ENCODE measurements at regions not wholly inside any gene's neighbourhood (a gene's known extent, or its start where the extent isn't known, plus 50 kb on each side); places are given as distances from the start of the nearest gene placed in this dataset.
"Not testable (repeated sequence)": the region's sequence is repeated elsewhere in the genome, so short reads cannot be mapped to it uniquely, and the experiment has no call there.

DNA sequence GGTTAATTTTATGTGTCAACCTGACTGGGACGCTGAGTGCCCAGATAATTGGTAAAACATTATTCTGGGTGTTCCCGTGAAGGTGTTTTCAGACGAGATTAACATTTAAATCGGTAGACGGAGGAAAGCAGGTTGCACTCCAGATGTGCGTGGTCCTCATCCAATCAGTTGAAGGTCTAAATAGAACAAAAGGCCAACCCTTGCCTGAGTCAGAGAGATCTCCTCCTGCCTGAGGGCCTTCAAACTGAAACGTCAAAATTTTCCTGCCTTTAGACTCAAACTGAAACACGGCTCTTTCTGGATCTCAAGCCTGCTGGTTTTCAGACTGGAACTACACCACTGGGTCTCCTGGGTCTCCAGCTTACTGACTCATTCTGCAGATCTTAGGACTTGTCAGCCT is 70.9 kb downstream of the NPIPA5 start:
- in situ Hi-C loops (cut with MboI; ENCODE audit: low pct_unique_long_range_greater_than_20kb, low sequenced_read_pairs, unreplicated experiment); DNase-seq (ENCODE audit: low spot score): not testable (repeated sequence)

DNA sequence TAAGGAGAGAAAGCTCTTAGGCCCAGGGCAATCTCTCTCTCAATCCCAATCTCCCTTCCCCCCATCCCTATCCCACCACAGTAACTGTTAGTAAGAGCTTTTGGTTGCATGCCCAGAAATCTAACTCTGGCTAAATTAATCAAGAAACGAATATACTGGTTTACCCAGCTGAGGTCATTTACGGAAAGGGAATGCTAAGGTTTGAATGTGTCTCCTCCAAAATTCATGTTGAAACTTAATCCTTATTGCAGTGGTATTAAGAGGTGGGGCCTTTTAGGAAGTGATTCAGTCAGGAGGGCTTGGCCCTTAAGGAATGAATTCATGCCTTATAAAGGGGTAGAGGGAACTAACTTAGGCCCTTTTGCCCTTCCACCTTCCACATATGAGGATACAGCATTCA is 72.2 kb downstream of the NPIPA5 start:
- DNase-seq (ENCODE audit: low spot score); in situ Hi-C loops (cut with MboI; ENCODE audit: low pct_unique_long_range_greater_than_20kb, low sequenced_read_pairs, unreplicated experiment): not testable (repeated sequence)

DNA sequence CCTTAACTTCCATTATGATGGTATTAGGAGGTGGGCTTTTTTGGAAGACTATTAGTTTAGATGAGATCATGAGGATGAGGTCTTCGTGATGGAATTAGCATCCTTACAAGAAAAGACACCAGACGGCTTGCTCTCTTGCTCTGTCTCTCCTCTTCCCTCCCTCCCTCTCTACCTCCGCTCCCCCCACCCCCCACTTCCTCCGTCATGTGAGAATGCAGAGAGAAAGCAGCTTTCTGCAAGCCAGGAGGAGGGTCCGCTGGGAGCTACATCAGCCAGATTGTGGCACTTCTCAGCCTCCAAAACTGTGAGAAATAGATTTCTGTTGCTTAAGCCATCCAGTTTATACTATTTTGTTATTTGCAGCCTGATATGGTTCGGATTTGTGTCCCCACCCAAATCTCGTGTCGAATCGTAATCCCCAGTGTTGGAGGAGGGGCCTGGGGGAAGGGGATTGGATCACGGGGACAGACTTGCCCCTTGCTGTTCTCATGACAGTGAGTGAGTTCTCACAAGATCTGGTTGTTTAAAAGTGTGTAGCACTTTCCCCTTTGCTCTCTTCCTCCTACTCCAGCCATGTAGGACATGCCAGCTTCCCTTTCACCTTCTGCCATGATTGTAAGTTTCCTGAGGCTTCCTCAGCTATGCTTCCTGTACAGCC is 74.3 kb downstream of the NPIPA5 start:
- DNase-seq (ENCODE audit: low spot score) = not testable (repeated sequence)

DNA sequence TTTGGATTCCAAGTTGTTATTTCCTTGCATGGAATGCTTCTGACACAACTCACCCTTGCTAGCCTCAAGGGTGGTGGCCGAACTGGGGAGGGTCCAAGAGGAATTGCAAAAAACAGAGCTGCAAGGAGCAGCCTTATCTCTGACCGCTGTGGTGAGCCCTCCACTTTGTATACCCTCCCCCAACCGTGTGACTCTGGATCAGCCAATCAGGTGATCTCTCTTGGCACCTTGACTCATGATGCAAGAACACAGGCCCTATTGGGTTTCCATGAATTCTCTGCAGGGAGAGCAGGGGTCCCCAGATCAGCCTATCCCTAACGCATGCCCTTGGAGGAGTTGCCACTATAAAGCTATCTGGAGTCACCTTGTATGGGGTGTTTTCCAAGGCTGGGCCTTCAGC is 81.0 kb downstream of the NPIPA5 start:
- DNase-seq (ENCODE audit: low spot score); in situ Hi-C loops (cut with MboI; ENCODE audit: low pct_unique_long_range_greater_than_20kb, low sequenced_read_pairs, unreplicated experiment): not testable (repeated sequence)

More for the DNA sequence above, 74.3 kb downstream of the NPIPA5 start:
- in situ Hi-C loops (cut with MboI; ENCODE audit: low pct_unique_long_range_greater_than_20kb, low sequenced_read_pairs, unreplicated experiment) = not testable (repeated sequence)

DNA sequence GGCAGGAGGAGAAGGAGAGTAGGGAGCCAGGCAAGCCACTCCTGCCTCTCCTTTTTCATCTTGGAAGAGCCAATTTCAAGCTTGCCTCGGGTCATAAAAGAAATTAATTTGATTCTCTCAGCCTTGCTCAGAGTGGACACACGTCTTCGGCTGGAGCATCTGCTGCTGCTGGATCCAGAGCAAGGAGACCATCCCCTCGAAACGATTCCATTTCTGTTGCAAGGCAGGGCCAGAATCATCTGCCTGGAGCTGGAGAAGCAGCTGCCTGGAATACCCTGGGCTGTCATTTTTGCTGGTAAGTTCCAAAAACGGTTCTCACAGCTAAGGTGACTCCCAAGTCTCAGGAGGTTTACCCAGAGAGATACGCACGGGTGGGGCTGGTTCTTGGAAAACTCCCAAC is 103.3 kb downstream of the NPIPA5 start:
- in situ Hi-C loops (cut with MboI; ENCODE audit: low pct_unique_long_range_greater_than_20kb, low sequenced_read_pairs, unreplicated experiment); DNase-seq (ENCODE audit: low spot score): not testable (repeated sequence)

DNA sequence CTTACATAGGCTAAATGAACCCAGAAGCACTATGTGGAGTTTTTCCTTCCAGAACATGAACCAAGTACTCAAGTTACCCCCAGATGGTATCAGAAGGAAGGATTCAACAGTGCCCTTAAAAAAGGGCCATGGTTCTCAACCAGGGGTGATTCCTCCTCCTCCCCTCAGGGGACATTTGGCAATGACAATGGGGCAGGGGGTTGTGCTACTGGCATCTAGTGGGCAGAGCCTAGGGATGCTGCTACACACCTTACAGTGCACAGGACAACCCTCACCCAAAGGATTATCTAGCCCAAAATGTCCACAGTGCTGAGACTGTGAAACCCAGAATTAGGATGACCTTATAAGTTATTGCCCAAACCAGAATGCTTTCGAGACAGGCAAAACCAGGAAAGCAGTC is 104.1 kb downstream of the NPIPA5 start:
- DNase-seq (ENCODE audit: low spot score); in situ Hi-C loops (cut with MboI; ENCODE audit: low pct_unique_long_range_greater_than_20kb, low sequenced_read_pairs, unreplicated experiment): not testable (repeated sequence)

DNA sequence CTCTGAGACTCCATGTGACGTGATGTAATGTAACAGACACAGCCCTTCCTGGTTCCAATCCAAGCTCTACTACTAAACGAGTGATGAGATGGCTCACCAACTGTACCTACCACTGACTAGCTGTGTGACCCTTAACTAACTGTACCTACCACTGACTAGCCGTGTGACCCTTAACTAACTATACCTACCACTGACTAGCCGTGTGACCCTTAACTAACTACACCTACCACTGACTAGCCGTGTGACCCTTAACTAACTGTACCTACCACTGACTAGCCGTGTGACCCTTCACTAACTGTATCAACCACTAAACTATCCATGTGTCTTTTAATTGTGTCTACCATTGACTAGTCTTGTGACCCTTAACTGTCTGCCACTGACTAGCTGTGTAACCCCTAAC is 111.2 kb downstream of the NPIPA5 start:
- in situ Hi-C loops (cut with MboI; ENCODE audit: low pct_unique_long_range_greater_than_20kb, low sequenced_read_pairs, unreplicated experiment) = not testable (repeated sequence)

DNA sequence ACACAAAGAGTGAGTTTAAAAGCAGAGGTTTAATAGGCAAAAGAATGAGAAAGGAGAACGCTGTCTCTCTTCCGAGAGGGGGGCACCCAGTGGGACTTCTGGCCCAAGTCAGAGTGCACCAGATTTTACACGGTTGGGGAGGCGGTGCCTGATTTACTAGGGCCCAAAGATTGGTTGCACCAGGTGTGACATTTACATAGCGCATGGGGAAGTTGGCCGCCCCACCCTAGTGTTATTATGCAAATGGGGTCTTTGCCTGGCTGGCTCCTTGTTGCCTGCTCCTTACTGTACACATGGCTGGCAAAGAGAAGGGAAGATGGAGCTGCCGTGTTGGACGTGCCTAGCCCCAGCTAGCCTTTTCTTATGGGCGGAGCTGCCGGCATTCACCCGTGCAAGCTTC is 115.9 kb downstream of the NPIPA5 start:
- in situ Hi-C loops (cut with MboI; ENCODE audit: low pct_unique_long_range_greater_than_20kb, low sequenced_read_pairs, unreplicated experiment); DNase-seq (ENCODE audit: low spot score): not testable (repeated sequence)

More for the DNA sequence above, 111.2 kb downstream of the NPIPA5 start:
- DNase-seq (ENCODE audit: low spot score) = not testable (repeated sequence)

DNA sequence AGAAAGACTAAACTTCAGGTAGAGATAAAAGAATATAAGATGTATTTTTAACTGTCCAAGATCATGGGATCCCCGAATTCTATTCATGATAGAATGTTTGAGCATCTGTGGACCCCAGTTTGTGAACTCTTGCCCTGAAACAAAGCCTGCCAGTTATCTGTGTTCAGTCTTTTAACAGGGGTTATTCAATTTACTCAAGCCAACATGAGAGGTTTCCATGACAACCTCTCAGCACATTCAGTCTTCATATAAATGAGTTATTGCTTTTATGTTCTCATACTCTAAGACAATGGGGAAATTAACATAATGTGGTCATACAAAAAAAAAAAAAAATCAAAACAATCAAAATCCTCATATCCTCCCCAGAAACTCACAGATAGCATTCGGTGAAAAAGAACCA is 130.1 kb downstream of the NPIPA5 start:
- DNase-seq (ENCODE audit: low spot score); in situ Hi-C loops (cut with MboI; ENCODE audit: low pct_unique_long_range_greater_than_20kb, low sequenced_read_pairs, unreplicated experiment): not testable (repeated sequence)

DNA sequence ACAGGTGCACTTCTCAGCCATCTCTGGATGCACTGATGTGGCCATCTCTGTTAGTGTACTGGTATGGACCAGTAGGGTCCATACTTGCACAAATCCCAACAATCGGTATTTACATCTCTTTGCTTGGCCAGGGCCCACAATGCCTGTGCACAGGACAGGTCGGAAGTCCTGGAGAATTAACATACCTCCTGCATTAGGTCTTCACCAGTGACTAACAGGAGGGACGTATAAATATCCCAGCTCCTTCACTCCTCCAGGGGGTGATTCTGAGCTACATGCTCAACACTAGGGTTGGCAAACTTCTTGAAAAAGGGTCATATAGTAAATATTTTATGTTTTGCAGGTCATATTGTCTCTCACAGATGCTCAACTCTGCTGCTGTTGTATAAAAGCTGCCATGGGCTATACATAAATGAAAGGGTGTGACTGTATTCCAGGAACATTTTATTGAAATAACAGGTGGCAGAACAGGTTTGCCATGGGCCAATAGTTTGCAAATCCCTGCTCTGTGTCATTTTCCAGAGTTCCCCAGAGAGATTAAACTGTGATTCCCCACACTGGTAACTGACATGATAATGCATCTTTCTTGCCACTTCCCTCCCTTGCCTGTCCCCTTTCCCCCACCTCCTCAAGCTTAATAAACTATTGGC is 141.3 kb downstream of the NPIPA5 start:
- DNase-seq (ENCODE audit: low spot score); in situ Hi-C loops (cut with MboI; ENCODE audit: low pct_unique_long_range_greater_than_20kb, low sequenced_read_pairs, unreplicated experiment): not testable (repeated sequence)

DNA sequence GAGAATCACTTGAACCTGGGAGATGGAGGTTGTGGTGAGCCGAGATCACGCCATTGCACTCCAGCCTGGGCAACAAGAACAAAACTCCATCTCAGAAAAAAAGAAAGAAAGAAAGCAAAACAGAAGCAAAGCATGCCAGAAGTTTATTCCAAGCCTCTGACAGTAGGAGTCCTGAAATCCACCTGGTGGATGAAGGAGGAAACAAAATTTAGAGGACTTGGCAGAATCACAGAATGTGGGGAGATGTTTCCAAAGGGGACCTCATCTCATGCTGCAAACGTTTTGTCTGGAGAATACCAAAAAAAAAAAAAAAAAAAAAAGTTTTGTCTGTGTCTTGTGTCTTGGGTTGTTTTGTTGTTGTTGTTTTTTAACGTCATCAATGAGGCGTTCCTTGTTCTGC is 141.1 kb upstream of the RRN3 start:
- in situ Hi-C loops (cut with MboI; ENCODE audit: low pct_unique_long_range_greater_than_20kb, low sequenced_read_pairs, unreplicated experiment); DNase-seq (ENCODE audit: low spot score): not testable (repeated sequence)

DNA sequence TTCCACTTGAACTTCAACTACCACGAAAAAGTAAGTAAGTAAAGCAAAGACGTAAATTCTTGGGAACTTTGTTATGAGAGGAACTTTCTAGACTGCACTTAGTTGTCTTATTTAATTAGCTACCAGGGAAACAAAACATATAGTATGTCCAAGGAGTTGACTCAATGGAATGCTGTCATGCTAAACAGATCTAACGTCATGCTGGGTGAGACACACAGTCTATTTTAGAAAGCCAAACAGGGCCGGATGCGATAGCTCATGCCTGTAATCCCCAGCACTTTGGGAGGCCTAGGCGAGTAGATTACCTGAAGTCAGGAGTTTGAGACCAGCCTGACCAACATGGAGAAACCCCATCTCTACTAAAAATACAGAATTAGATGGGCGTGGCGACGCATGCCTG is 140.6 kb upstream of the RRN3 start:
- DNase-seq (ENCODE audit: low spot score); in situ Hi-C loops (cut with MboI; ENCODE audit: low pct_unique_long_range_greater_than_20kb, low sequenced_read_pairs, unreplicated experiment): not testable (repeated sequence)

DNA sequence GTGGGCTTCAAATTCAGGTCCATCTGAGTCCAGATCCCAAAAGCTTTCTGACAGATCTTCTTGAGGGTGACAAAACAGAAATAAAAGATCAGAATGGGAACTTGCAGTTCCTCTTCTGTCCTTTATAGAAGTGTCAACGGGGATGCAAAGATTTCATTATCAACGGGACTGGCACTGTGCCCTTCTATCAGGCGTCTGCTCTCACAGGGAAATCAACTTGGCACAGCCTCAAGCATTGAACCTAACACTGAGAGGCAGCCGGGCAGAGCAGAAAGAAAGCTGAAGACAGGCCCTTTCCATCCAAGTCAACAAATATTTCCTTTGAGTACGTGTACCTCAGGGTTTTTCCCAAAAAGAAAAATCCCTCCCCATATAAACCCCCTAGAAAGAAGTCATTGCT is 136.4 kb upstream of the RRN3 start:
- DNase-seq (ENCODE audit: low spot score); in situ Hi-C loops (cut with MboI; ENCODE audit: low pct_unique_long_range_greater_than_20kb, low sequenced_read_pairs, unreplicated experiment): not testable (repeated sequence)

DNA sequence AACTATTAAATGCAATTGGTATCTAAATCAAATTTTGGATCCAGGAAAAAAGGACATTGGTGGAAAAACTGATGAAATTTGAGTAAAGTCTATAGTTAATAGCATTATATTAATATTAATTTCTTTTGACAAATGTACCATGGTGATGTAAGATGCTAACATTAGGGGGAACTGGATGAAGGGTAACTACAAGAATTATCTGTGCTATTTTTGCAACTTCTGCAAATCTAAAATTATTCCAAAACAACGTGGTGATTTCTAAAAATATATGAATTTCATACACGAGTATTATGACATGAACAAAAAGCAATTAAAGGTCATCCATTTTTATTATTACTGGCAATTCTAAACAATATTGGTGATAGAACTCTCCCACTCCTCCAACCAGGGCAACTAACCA is 135.6 kb upstream of the RRN3 start:
- in situ Hi-C loops (cut with MboI; ENCODE audit: low pct_unique_long_range_greater_than_20kb, low sequenced_read_pairs, unreplicated experiment) = not testable (repeated sequence)

DNA sequence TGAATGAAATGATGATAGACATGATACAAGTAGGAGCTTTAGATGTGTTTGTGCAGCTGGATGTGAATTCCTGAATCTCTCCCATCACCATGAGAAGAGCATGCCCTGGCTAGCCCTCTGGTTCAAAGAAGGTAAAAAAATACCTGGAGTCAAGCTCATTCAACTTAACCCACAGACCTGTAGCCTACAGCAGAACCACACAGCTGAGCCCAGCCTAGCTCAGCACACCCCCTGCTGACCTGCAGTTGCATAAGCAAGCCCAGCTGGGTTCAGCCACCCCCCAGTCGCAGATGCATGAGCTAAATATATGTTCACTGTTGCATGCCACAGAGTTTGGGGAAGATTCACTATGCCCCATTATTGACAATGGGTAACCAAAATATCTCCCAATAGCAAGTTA is 130.6 kb upstream of the RRN3 start:
- in situ Hi-C loops (cut with MboI; ENCODE audit: low pct_unique_long_range_greater_than_20kb, low sequenced_read_pairs, unreplicated experiment); DNase-seq (ENCODE audit: low spot score): not testable (repeated sequence)

More for the DNA sequence above, 135.6 kb upstream of the RRN3 start:
- DNase-seq (ENCODE audit: low spot score) = not testable (repeated sequence)

DNA sequence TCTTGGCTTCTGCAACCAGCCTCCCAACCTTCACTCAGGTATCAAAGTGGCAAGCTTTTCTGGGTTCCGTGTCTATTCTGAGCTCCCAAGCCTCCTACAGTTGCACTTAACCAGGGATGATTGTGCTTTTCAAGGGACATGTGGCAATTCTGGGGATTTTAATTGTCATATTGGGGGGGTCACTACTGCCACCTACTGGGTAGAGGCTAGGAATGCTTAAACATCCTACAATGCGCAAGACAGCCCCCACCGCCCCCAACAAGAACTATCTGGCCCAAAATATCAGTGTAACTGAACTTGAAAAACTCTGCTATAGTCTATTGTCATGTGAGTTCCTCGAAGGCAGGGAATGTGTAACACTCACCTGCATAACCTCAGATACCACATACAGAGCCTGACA is 129.3 kb upstream of the RRN3 start:
- DNase-seq (ENCODE audit: low spot score); in situ Hi-C loops (cut with MboI; ENCODE audit: low pct_unique_long_range_greater_than_20kb, low sequenced_read_pairs, unreplicated experiment): not testable (repeated sequence)

Data from GM13977 (cell line).